DMS114 treated with DMSO at 0.1 percent for 48 hours (cell line): ENCODE measurements at regions not wholly inside any gene's neighbourhood (a gene's known extent, or its start where the extent isn't known, plus 50 kb on each side); places are given as distances from the start of the nearest gene placed in this dataset.

Source experiments
- DNase-seq: peaks from one replicate; lab custom pipeline; 2025; ENCODE audit not compliant: unreplicated experiment; lab: John Stamatoyannopoulos, UW

DNA sequence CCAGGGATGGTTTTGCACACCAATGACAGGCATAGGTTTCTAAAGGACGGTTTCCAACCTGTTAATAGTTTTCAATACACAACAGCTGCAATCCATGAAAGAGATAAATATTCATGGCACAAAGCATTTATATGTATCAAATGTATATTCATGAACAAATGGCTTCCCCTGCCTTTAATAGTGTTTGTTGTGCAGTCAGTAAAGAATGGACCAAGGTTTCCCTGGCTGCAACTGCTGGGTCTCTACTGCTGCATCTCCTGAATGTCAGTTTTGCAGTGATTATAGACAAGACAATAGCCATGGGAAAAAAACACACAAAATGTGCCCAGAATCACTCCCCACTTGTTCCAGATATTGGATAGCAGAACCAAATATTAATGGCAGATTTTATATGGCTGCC, 284.1 kb downstream of the BTG1 start:
- no peak for DNase-seq

- no peak for DNase-seq
These were observed 286.3 kb downstream of the BTG1 start for GRCh38 chr12:91859347-91859746.

DNA sequence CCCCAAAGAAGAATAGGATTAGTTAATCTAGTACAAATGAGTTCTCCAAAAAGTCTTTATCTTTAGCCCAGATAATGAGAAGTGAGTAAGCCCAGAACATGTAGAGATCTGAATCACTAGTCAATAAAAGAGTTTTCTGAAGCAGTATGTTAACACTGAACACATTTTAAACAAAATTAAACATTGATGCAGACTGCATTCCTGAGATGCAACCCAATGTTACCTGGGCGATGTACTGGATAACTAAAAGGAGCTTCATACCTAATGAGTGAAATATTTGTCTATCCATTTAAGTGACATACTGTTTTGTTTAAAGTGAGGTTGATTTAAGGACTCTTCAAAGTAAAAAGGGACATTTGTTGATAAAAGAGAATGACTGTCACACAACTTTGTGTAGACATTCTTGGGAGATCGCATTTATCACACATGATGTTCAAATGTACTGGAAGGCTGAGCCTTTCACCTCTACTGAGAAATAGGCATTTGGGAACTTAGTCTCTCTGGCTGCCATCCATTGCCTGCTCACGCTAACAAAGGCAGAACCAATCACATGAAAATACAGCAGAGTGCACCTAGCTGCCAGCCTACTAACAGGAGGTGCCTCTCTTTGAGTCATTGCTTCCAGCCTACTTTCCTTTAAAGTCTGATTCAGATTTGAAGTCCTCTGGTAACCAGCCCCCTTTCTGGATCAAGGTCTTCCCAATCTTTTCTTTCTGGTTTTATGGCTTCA, 287.7 kb downstream of the BTG1 start:
- DNase-seq: no peak

DNA sequence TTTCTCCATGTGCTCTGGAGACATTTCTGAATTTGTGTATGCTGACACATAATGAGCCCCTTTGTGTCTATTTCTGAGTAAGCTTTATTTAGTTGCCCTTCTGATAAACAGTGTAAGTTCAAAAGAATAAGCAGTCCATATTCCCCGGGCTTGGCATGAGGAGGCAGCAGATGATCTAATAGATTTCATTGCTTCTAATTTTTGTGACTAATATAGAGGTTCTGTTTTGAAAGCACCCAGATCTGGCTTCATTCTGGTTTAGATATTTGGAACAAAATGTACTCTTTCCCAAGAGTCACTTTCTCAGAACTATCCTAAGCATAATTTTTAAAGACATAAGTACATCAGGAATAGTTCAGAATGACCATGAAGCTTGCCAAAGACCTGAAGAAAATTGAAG, 290.9 kb downstream of the BTG1 start:
- DNase-seq: no peak

GRCh38 chr12:91853350-91854127, 292.1 kb downstream of the BTG1 start:
- no peak for DNase-seq

DNA sequence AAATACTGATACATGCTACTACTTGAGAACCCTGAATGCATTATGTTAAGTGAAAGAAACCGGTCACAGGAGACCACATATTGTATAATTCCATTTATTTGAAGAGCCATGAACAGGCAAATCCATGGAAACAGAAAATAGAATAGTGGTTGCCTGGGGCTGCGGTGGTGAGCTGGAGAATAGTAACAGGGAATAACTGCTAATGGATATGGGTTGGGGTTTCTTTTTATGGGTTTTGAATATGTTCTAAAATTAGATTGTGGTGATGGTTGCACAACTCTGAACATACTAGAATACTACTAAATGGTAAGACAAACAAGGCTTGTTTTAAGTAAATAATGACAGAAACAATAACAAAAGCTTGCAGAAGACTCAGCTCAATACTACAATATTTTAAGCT, 293.0 kb downstream of the BTG1 start:
- no peak for DNase-seq

DNA sequence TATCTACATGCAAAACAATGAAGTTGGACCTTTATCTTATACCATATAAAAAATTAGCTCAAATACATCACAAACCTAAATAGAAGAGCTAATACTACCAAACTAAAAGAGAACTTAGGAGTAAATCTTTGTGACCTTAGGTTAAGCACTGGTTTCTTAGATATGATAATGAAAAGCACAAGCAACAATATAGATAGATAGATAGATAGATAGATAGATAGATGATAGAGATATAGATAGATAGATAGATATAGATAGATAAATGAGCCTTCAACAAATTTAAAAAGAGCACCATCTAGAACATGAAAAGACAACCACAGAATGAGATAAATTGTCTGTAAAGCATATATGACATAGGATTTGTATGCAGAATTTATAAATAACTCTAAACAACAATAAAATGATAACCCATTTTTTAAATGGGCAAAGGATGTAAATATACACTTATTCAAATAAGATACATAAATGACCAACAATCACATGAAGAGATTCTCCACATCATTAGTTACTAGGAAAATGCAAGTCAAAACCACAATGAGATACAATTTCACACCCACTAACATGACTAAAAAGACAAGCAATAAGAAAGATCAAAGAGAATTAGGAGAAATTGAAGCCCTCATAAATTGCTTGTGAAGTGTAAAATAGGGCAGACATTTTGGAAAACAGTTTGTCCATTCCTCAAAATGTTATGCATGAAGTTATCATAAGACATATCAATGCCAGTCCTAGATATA, 293.7 kb downstream of the BTG1 start:
- DNase-seq: no peak

DNA sequence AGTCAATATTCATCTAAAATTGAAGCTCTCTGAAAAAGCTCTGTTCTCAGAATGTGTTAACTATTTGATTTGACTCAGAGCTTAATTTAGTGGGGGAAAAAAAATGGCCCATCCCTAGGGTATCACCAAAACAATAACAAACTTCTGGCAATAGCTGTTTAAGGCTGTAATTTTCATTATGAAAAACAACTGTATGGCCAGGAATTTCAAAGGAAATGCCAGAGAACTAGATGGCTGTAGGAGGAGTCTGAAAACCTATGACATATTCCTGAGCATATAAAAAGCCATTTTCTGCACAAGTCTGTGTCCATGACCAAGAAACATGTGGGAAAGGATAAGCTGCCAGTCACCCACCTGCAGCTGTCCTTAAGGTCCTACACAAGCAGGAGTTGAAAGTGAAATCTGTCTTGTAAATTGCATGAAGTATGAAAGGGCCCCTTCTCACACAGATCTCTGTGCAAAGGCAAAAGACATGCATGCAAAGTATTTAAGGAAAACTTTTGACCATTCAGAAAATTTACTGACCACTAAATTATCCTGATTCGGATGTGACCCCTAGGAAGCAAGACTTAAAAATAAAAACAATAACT, 299.1 kb downstream of the BTG1 start:
- no peak for DNase-seq

DNA sequence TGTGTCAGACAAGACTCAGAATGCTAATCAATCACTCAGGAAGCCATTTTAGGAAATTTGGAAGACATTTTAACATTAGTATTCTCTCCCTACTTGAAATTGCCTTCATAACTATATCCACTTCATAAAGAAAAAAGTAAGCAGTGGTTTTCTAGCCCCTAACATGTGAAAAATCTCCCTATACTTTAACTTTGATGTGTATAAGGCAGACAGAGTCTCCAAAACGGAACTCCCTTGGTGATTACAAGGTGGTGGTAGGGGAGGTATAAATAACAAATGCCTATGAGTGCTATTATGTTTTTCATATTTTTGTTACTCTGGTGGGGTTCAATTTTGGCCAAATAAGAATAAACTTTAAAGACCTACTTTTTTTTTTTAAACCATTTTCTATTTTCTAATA, 300.3 kb downstream of the BTG1 start:
- DNase-seq: no peak

GRCh38 chr12:91841822-91842221, 303.8 kb downstream of the BTG1 start:
- DNase-seq: no peak

DNA sequence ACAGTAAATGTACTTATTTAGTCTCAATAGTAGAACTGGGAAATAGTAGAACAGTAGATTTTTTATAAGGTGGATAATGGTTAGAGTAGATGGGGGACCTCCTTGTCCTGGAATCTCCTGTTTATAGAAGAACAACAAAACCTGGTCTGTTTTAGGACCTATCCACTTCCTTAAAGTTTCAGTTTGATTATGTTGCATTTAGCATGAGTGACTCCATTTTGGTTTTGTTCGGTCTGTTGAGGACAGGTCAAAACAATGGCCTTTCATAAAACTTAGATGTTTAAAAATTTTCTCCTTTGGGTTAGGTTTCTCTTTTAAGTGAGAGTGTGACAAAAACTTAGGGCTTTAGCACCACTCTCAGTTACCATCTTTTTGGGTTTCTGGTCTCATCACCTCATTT, 308.9 kb downstream of the BTG1 start:
- no peak for DNase-seq

DNA sequence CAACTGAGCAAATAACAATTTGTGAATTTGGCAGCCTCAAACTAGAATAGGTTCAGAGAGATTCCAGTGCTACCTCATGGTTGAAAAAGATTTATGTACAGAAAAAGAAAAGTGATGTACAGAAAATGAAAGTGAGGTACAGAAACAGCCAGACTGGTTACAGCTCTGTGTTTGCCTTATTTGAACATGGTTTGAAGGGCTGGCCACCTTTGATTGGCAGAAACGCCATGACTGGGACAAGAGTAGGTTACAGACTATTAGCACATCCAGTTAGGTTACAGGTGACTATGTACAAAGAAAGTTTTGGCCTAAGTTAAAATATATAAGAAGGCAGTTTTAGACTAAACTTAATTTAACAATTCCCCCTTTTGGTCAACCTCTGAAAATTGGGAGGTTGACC, 309.4 kb downstream of the BTG1 start:
- DNase-seq: no peak

- no peak for DNase-seq
These were observed 310.0 kb downstream of the BTG1 start for GRCh38 chr12:91835693-91836092.

DNA sequence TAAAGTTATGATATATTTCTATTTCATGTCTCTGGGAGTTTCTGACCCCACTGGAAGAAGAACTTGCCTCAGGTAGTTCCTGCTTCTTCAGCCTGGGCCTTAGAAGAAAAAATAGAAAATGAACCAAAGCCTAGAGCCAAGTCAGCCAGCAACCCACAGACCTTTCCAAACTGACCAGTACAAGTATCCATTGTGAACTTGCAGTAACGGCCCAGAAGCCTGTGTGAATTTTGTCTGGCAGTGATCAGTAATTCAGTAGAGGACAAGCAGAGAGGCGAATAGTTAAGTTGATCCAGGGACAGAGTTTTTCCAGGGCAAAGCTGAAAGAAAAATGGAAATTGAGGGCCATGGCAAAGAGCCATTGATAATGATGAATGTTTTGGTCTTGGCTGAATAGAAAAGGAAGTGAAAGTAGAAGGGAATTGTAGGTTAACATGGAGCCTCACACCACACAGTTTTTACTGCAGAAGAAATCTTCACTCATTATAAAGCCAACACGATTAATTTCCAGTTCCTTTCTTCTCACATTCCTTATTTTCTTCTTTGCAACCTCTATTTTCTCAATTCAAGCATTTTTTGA, 311.8 kb downstream of the BTG1 start:
- DNase-seq: no peak

DNA sequence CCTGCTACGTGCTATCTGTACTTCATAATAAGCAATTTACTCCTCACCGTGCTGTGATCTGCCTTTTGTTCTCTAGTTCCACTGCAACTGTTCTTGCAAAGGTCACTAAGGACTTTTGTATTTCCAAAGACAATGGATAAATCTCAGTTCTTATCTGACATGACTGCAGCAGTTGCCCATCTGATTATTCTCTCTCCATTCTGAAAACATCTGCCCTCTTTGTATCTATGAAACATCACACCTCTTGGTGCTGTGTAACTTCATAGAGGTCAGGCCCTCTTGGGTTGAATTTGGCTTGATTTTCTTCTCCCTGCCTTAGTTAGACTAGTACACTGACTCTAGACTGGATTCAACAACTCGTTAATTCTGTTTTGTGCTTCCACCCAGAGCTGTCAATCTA, 319.6 kb downstream of the BTG1 start:
- DNase-seq: no peak

DNA sequence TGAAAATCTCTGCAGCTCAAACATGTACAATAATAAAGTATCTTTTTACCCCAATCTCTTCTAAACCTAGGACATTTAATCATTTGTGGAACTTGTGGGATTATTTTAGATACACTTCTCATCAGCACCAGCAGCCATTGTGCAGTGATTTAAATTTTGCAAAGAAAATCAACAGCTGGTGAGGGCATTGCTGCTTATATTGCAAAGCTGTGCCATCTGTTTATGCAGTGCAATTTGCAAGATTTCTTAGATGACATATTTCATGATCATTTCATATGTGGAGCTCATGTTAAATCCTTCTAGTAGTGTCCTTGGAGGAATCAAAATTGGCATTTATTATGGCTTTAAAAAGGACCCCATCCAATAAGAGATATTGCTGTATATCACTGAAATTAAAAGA, 320.7 kb downstream of the BTG1 start:
- DNase-seq: no peak

DNA sequence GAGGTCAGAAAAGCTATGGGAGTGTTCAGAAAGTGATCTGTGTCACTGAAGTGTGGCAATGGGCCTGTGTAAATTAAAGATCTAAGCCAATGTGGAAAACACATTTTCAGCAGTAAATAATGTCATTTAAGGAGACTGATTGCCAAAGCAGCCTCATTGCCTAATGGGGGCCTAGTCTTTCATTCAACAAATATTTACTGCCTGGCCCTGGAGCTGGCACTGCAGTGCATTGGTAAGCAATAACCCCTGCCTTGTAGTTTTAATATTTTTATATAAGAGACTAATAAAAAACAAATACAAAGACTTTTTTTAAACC, 326.6 kb downstream of the BTG1 start:
- DNase-seq: no peak

GRCh38 chr12:91818227-91819131, 327.2 kb downstream of the BTG1 start:
- DNase-seq: no peak

DNA sequence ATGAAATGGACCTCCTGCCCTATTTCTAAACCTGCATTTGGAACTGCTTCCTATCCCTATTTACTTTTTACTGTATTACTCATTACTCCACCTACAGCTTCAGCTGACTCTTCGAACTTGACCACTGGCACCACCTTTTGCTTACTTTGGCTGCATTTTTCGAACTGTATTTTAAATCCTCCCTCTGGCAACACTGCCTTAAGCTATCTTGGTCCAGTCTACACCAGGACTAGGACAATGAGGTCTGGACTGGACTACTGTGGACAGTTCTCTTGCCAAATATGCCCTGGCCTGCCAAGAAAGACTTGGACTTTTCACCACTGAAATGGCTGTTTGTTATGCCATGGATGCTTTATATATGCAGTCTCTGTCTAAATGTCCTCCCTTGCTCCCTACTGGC, 328.1 kb downstream of the BTG1 start:
- DNase-seq: no peak

DNA sequence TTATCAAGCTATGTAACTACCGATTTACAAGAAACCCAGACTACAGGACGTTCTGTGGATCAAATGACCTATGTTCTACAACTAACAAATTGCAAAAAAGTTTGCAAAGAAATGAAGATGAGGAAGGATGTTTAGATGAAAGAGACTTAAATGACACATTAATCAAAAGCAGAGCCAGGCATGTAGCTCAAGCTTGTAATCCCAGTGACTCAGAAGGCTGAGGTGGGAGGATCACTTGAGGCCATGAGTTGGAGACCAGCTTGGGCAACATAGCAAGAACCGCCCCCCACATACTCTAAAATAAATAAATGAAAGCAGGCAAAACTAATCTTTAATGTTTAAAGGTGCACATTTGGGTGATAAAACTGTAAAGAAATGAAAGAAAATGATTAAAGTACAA, 331.9 kb downstream of the BTG1 start:
- DNase-seq: no peak
